Breast epithelium (tissue), 4 donors: ENCODE measurements at regions not wholly inside any gene's neighbourhood (a gene's known extent, or its start where the extent isn't known, plus 50 kb on each side); places are given as distances from the start of the nearest gene placed in this dataset.

ENCODE experiments used
- DNase-seq, 2 donors: peaks; one replicate each; pipeline ENCODE4 v3.0.0-alpha.2; 2019; ENCODE audit warnings: low spot score in 2 of 2
- H3K27ac ChIP-seq, 2 donors: fragments of 200-600 bp; sonication (generic) in 1 of 2; one replicate each; pipeline ENCODE4 v1.5.1; 2016 to 2019; ENCODE audit warnings: mild to moderate bottlenecking in 1 of 2
- H3K27me3 ChIP-seq, 2 donors: fragments of 200-600 bp; sonication (generic) in 1 of 2; one replicate each; pipeline versions ENCODE4 v1.5.1 to v1.6.0; 2017 to 2019; ENCODE audit warnings: control low read depth in 1 of 2, mild to moderate bottlenecking in 1 of 2
- H3K36me3 ChIP-seq: fragments of 200-600 bp; one replicate; pipeline ENCODE4 v1.5.1; 2019
- H3K4me1 ChIP-seq, 2 donors: fragments of 200-600 bp; sonication (generic); one replicate each; pipeline ENCODE4 v1.5.1; 2016 to 2019; ENCODE audit warnings: control low read depth in 1 of 2
- H3K4me3 ChIP-seq, 3 donors: fragments of 200-600 bp; sonication (generic); 1 replicate in 2 of 3; 2 replicates in 1 of 3; pipeline ENCODE4 v1.5.1; 2016 to 2019; ENCODE audit warnings: mild to moderate bottlenecking in 3 of 3, moderate library complexity in 2 of 3
- H3K9me3 ChIP-seq, 2 donors: fragments of 200-600 bp; sonication (generic) in 1 of 2; one replicate each; pipeline ENCODE4 v1.5.1; 2016 to 2019; ENCODE audit warnings: control low read depth in 1 of 2
- POLR2A ChIP-seq: fragments of 450-650 bp; IDR thresholded peaks from one replicate; pipeline ENCODE4 v1.6.1; 2016; ENCODE audit warnings: antibody characterized with exemption, mild to moderate bottlenecking, moderate library complexity
- POLR2AphosphoS5 ChIP-seq, 3 donors: sonication (generic); formaldehyde crosslinking; IDR thresholded peaks; one replicate each; pipeline ENCODE4 v1.6.1; 2017; ENCODE audit warnings: antibody characterized with exemption in 3 of 3
- intact Hi-C: fragments of 100-400 bp; cut with DNase I; formaldehyde crosslinking; loops from one replicate; pipeline ENCODE4 v1.15.1; 2023; ENCODE audit warnings: low total_unique reads
- TF ChIP-seq, protein P1 (sequence below), 3 donors: fragments of 450-650 bp; IDR thresholded peaks; one replicate each; pipeline ENCODE4 v1.5.1; 2016 to 2017; ENCODE audit warnings: antibody characterized with exemption in 3 of 3, mild to moderate bottlenecking in 3 of 3, moderate library complexity in 3 of 3

DNA sequence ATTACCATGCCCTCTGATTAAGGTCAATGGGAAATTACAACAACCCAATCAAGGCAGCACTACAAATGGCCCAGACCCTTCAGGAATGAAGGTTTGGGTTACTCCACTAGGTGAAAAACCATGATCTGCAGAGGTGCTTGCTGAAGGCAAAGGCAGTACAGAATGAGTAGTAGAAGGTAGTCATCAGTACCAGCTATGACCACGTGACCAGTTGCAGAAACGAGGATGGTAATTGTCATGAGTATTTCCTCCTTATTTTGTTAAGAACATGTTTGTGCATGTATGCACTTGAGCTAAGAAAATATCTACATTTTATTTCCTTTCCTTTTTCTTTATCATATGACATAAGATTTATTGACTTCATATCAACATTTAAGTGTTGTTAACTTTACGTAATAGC, 607.1 kb downstream of the KCNT2 start:
- H3K4me3 ChIP-seq, result no peak overlapping the region
- no peak for DNase-seq
- H3K4me1 ChIP-seq, result no peaks in the 10 kb centered on the region
- H3K27ac ChIP-seq, result no peak overlapping the region
- no peaks in the 10 kb centered on the region for H3K9me3 ChIP-seq
- TF ChIP-seq, protein P1, sequence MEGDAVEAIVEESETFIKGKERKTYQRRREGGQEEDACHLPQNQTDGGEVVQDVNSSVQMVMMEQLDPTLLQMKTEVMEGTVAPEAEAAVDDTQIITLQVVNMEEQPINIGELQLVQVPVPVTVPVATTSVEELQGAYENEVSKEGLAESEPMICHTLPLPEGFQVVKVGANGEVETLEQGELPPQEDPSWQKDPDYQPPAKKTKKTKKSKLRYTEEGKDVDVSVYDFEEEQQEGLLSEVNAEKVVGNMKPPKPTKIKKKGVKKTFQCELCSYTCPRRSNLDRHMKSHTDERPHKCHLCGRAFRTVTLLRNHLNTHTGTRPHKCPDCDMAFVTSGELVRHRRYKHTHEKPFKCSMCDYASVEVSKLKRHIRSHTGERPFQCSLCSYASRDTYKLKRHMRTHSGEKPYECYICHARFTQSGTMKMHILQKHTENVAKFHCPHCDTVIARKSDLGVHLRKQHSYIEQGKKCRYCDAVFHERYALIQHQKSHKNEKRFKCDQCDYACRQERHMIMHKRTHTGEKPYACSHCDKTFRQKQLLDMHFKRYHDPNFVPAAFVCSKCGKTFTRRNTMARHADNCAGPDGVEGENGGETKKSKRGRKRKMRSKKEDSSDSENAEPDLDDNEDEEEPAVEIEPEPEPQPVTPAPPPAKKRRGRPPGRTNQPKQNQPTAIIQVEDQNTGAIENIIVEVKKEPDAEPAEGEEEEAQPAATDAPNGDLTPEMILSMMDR (IDR thresholded peaks at IDR 0.05), result no peak
- TF ChIP-seq POLR2A, result no peak
- no peak for TF ChIP-seq POLR2AphosphoS5 (IDR thresholded peaks at IDR 0.05)
- no peaks in the 10 kb centered on the region for H3K36me3 ChIP-seq
- intact Hi-C loops, result no loop called here
- no peaks in the 10 kb centered on the region for H3K27me3 ChIP-seq

DNA sequence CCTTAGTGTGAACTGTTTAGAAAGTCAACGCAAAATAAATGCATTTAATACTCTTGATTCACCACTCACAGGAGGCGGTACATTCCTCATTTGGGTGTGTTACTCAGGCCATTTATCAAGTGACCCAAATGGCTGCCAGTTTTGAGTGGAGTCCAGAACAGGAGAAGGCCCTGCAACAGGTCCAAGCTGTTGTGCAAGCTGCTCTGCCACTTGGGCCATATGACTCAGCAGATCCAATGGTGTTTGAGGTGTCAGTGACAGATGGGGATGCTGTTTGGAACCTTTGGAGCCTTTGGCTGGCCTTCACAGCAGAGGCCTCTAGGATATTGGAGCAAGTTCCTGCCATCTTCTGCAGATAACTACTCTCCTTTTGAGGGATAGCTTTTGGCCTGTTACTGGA, 609.2 kb downstream of the KCNT2 start:
- no peak overlapping the region for H3K27ac ChIP-seq
- no peaks in the 10 kb centered on the region for H3K27me3 ChIP-seq
- H3K36me3 ChIP-seq, result no peaks in the 10 kb centered on the region
- no peak overlapping the region for H3K4me3 ChIP-seq
- no peak for DNase-seq
- TF ChIP-seq, protein P1 (IDR thresholded peaks at IDR 0.05), result no peak
- TF ChIP-seq POLR2A (no peak), POLR2AphosphoS5 (IDR thresholded peaks at IDR 0.05) (no peak)
- H3K4me1 ChIP-seq, result no peaks in the 10 kb centered on the region
- intact Hi-C loops, result no loop called here
- H3K9me3 ChIP-seq, result no peaks in the 10 kb centered on the region

DNA sequence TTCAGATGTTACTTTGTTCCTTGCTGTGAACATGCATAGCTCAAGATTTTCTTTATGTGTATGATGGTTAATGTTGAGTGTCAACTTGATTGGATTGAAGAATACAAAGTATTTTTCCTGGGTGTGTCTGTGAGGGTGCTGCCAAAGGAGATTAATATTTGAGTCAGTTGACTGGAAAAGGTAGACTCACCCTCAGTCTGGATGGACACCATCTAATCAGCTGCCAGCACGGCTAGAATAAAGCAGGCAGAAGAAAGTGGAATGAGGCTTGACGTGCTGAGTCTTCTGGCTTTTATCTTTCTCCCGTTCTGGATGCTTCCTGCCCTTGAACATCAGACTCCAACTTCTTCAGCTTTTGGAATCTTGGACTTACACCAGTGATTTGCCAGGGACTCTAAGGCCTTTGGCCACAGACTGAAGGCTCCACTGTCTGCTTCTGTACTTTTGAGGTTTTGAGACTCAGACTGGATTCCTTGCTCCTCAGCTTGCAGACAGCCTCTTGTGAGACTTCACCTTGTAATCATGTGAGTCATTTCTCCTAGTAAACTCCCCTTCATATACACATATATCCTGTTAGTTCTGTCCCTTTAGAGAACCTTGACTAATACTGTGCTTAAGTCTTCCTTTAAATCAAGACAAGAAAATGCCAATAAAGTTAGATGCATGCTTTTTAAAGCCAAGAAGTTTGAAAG, 626.6 kb downstream of the KCNT2 start:
- H3K27ac ChIP-seq, result no peak overlapping the region
- H3K36me3 ChIP-seq, result no peaks in the 10 kb centered on the region
- no peaks in the 10 kb centered on the region for H3K27me3 ChIP-seq
- DNase-seq, result no peak
- intact Hi-C loops, result loop anchor here (5.0 kb wide), 1 partner anchor 706 kb away; no protein-coding TSS in a partner anchor
- H3K4me1 ChIP-seq, result no peaks in the 10 kb centered on the region
- TF ChIP-seq POLR2A, result no peak
- TF ChIP-seq, protein P1 (IDR thresholded peaks at IDR 0.05), result no peak
- no peak for TF ChIP-seq POLR2AphosphoS5 (IDR thresholded peaks at IDR 0.05)
- H3K9me3 ChIP-seq, result no peaks in the 10 kb centered on the region
- H3K4me3 ChIP-seq, result no peak overlapping the region

DNA sequence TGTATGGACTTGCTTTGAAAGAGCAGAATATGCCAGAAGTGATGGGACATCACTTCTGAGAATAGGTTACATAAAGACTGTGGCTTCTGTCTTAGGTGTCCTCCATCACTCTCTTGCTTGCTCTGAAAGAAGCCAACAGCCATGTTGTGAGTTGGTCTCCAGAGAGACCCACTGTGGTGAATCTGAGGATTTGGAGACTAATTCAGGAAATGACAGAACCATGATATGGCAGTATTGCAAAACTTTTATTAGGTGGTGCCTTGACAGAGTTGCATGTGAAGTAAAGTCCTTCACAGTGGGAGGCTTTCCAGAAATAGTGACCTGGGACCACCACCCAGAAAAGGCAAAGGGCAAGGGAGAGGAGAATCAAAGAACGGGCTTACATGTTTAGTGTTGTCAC, 628.6 kb downstream of the KCNT2 start:
- Histone ChIP-seq H3K4me3 (no peak overlapping the region), H3K4me1 (no peaks in the 10 kb centered on the region), H3K36me3 (no peaks in the 10 kb centered on the region), H3K27ac (no peak overlapping the region), H3K9me3 (no peaks in the 10 kb centered on the region), H3K27me3 (no peaks in the 10 kb centered on the region)
- no peak for DNase-seq
- intact Hi-C loops, result loop anchor here (5.0 kb wide), 1 partner anchor 708 kb away; no protein-coding TSS in a partner anchor
- TF ChIP-seq POLR2A (no peak), POLR2AphosphoS5 (IDR thresholded peaks at IDR 0.05) (no peak)
- TF ChIP-seq, protein P1 (IDR thresholded peaks at IDR 0.05), result no peak

DNA sequence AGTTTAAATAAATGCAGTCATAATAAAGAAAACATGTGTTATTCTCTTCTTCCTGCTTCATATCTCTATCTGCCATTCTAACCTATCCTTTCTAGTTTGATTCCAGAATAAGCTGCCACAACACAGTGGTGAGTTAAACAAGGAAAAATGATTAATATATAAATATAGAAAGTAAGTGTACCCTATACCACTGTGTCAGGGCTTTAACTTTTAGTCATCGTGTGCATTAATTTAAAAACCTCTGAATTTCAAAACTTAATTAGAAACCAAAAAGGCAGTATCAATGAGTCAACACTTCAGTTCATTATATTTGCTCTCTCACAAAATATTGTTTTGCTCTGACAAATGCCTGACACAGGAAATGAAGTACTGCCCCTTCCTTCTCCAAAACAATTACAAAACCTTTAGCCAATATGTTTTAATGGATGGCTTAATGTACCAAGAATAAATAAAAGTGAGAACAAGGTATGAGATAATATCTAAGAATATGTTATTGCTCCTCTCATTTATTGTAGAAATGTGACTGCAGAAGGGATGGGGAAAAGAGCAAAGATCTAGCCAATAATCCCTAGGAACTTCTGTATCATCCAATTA, 634.8 kb downstream of the KCNT2 start:
- Histone ChIP-seq H3K9me3 (no peaks in the 10 kb centered on the region), H3K27me3 (no peaks in the 10 kb centered on the region), H3K4me1 (no peaks in the 10 kb centered on the region), H3K4me3 (no peak overlapping the region), H3K27ac (no peak overlapping the region), H3K36me3 (no peaks in the 10 kb centered on the region)
- intact Hi-C loops, result no loop called here
- TF ChIP-seq POLR2AphosphoS5 (IDR thresholded peaks at IDR 0.05), result no peak
- TF ChIP-seq, protein P1 (IDR thresholded peaks at IDR 0.05), result no peak
- no peak for TF ChIP-seq POLR2A
- no peak for DNase-seq
